Heart left ventricle (tissue), 16 donors: ENCODE measurements at regions not wholly inside any gene's neighbourhood (a gene's known extent, or its start where the extent isn't known, plus 50 kb on each side); places are given as distances from the start of the nearest gene placed in this dataset.

Experiments
- ATAC-seq, 4 donors: fragments of 200-7000 bp; cut with Tn5 transposase; one replicate each; pipeline ENCODE4 v1.9.1; 2020 to 2022; ENCODE audit warnings: moderate library complexity in 4 of 4, mild to moderate bottlenecking in 3 of 4, moderate number of reproducible peaks in 1 of 4
- DNase-seq, 5 donors: peaks; one replicate each; pipeline ENCODE4 v3.0.0-alpha.2; 2020
- H3K27ac ChIP-seq, 12 donors: fragments of 200-600 bp; sonication (generic) in 4 of 12; one replicate each; pipeline versions ENCODE4 v1.5.0 to v1.8.0; 2016 to 2022; ENCODE audit warnings: mild to moderate bottlenecking in 2 of 12
- H3K27me3 ChIP-seq, 9 donors: fragments of 200-600 bp; sonication (generic) in 2 of 9; one replicate each; pipeline versions ENCODE4 v1.5.1 to v1.8.0; 2016 to 2022; ENCODE audit warnings: mild to moderate bottlenecking in 3 of 9
- H3K36me3 ChIP-seq, 9 donors: fragments of 200-600 bp; sonication (generic) in 2 of 9; one replicate each; pipeline versions ENCODE4 v1.5.0 to v1.8.0; 2018 to 2022; ENCODE audit warnings: mild to moderate bottlenecking in 2 of 9
- H3K4me1 ChIP-seq, 12 donors: fragments of 200-600 bp; sonication (generic) in 4 of 12; one replicate each; pipeline versions ENCODE4 v1.5.0 to v1.8.0; 2016 to 2022; ENCODE audit warnings: mild to moderate bottlenecking in 3 of 12
- H3K4me3 ChIP-seq, 12 donors: fragments of 200-600 bp; sonication (generic) in 4 of 12; one replicate each; pipeline versions ENCODE4 v1.5.0 to v1.8.0; 2017 to 2022; ENCODE audit warnings: mild to moderate bottlenecking in 9 of 12, moderate library complexity in 4 of 12
- H3K9me3 ChIP-seq, 12 donors: fragments of 200-600 bp; sonication (generic) in 4 of 12; one replicate each; pipeline versions ENCODE4 v1.5.0 to v1.8.0; 2016 to 2022; ENCODE audit warnings: mild to moderate bottlenecking in 1 of 12
- CTCF ChIP-seq, 12 donors: fragments of 200-600 bp; sonication (generic) in 4 of 12; IDR thresholded peaks; one replicate each; pipeline versions ENCODE4 v1.5.0 to v1.8.0; 2018 to 2022; ENCODE audit warnings: antibody characterized with exemption in 12 of 12, mild to moderate bottlenecking in 5 of 12
- POLR2A ChIP-seq, 2 donors: fragments of 450-650 bp; IDR thresholded peaks; one replicate each; pipeline ENCODE4 v1.6.1; 2017; ENCODE audit warnings: antibody characterized with exemption in 2 of 2, mild to moderate bottlenecking in 2 of 2, moderate library complexity in 2 of 2
- WGBS, 4 donors: extraction: QIAGEN DNeasy Blood & Tissue Kit in 2 of 4; methylation state at CpG; one replicate each; pipeline versions ENCODE4 v1.1.5 to v1.1.7; 2013 to 2018; 5-methylcytosine and 5-hydroxymethylcytosine counted together
- intact Hi-C, 10 donors: fragments of 100-400 bp; cut with DNase I; formaldehyde crosslinking; loops; one replicate each; pipeline versions ENCODE4 v1.11.1 to v1.14.2; 2022
- donor health status: ischemic (EF 13 %, LVEDD 7.1; RV severe dilation, severe dysfunction).
- donor health status: healthy with polysubstance abuse.
- donor health status: DM: no; HTN: yes; CAD: no.
- donor health status: DM: no; HTN: no; CAD: no.
- donor health status: ischemic (EF 25% LVEDD 6.9; RV normal size, moderate dysfunction).
- donor health status: ischemic (EF 25% LVEDD 5.7; RV mildly dilated, moderate dysfunction).
- donor health status: healthy.
- donor health status: DM: yes; HTN: yes; CAD: no.
- donor health status: ischemic (EF 35%, LVEDD 5.7; RV mildly dilated, moderate dysfunction).
- donor health status: nonischemic (EF 11% LVEDD 7.7; RV severe dilation, severe dysfunction).
- donor health status: DM: yes; HTN: yes; CAD: no.
- donor health status: PGD.
- donor health status: ischemic (EF 29% LVEDD 5.4; RV normal size, mild dysfunction).
- donor health status: nonischemic (EF 23%, LVEDD 6.1; RV moderate dilation, normal function).

- no peaks in the 10 kb centered on the region for H3K9me3 ChIP-seq
- H3K4me3 ChIP-seq = no peak overlapping the region
- intact Hi-C loops = no loop called here
- ATAC-seq (no peak), DNase-seq (no peak)
- no peaks in the 10 kb centered on the region for H3K4me1 ChIP-seq
- no peak for TF ChIP-seq POLR2A (IDR thresholded peaks at IDR 0.05)
- no peak for TF ChIP-seq CTCF (IDR thresholded peaks at IDR 0.05)
- 71 to 78% (median 77%) methylated on average over 2 of the region's 2 CpGs for WGBS, 4 donors
- H3K27ac ChIP-seq = no peak overlapping the region
- no peaks in the 10 kb centered on the region for H3K36me3 ChIP-seq
- H3K27me3 ChIP-seq = no peaks in the 10 kb centered on the region
These were observed 107.8 kb upstream of the HS3ST5 start for GRCh38 chr6:114450631-114451030.

DNA sequence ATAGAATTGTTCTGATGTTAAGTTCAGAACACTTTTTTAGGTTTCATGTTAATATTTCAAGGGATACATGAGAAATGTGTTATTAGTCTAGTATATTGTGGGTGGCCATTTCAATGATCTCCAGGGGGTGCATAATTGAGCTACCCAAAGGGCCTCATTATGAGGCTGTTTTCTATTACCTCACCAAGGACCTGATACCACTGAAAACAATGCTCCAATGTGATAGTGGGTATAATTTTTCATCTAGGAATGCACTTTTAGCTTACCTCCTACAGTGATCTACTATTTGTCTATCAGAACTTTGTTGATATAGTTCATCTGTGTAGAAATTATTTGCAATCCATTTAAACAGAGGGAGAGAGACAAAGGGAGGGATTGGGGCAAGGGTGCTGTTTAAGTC is 106.8 kb upstream of the HS3ST5 start:
- DNase-seq = no peak
- H3K27ac ChIP-seq = no peak overlapping the region
- no peaks in the 10 kb centered on the region for H3K4me1 ChIP-seq
- no peaks in the 10 kb centered on the region for H3K9me3 ChIP-seq
- H3K4me3 ChIP-seq = no peak overlapping the region
- intact Hi-C loops = no loop called here
- TF ChIP-seq CTCF (IDR thresholded peaks at IDR 0.05) (no peak), POLR2A (IDR thresholded peaks at IDR 0.05) (no peak)
- no peaks in the 10 kb centered on the region for H3K27me3 ChIP-seq
- no peaks in the 10 kb centered on the region for H3K36me3 ChIP-seq
- no peak for ATAC-seq

DNA sequence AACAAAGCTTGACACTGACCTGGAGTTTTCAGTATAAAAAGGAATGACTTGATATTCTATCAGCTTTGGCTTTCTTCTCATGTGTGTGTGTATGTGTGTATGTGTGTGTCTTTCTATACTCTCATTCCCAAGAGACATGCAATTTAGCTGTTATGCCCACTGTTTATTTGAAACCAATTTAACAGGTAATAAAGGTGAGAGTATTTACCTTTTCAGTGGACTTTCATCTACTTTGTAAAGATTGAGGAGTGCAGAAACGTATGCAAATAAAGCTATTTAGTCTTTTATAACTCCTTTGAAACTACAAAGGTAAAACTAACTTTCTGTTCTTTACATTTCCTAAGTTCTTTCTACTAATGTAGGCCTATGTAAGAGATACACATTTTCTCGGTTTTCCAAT is 103.5 kb upstream of the HS3ST5 start:
- DNase-seq (no peak), ATAC-seq (no peak)
- Histone ChIP-seq H3K4me3 (no peak overlapping the region), H3K27ac (no peak overlapping the region), H3K9me3 (no peaks in the 10 kb centered on the region), H3K27me3 (no peaks in the 10 kb centered on the region), H3K4me1 (no peaks in the 10 kb centered on the region), H3K36me3 (no peaks in the 10 kb centered on the region)
- WGBS, 4 donors = 68 to 76% (median 70%) methylated on average over 2 of the region's 2 CpGs
- TF ChIP-seq CTCF (IDR thresholded peaks at IDR 0.05) = no peak
- TF ChIP-seq POLR2A (IDR thresholded peaks at IDR 0.05) = no peak
- intact Hi-C loops = no loop called here

- WGBS, 4 donors = 84 to 89% (median 85%) methylated on average over 2 of the region's 2 CpGs
- Histone ChIP-seq H3K27ac (no peak overlapping the region), H3K27me3 (no peaks in the 10 kb centered on the region), H3K4me3 (no peak overlapping the region), H3K9me3 (no peaks in the 10 kb centered on the region), H3K4me1 (no peaks in the 10 kb centered on the region), H3K36me3 (no peaks in the 10 kb centered on the region)
- no peak for ATAC-seq
- no peak for DNase-seq
- no peak for TF ChIP-seq CTCF (IDR thresholded peaks at IDR 0.05)
- TF ChIP-seq POLR2A (IDR thresholded peaks at IDR 0.05) = no peak
- intact Hi-C loops = no loop called here
These were observed 103.0 kb upstream of the HS3ST5 start for GRCh38 chr6:114445846-114446245.
